ENCODE measurements at regions not wholly inside any gene's neighbourhood (a gene's known extent, or its start where the extent isn't known, plus 50 kb on each side); places are given as distances from the start of the nearest gene placed in this dataset.

- TF ChIP-seq ZFP30 (CRISPR knock-in tag; IDR thresholded peaks at IDR 0.05) (no peak), ARNTL (CRISPR knock-in tag; IDR thresholded peaks at IDR 0.05; ENCODE audit: borderline replicate concordance, low read depth) (no peak), TCF4 (CRISPR knock-in tag; IDR thresholded peaks at IDR 0.05; ENCODE audit: borderline replicate concordance) (no peak), RARB (CRISPR knock-in tag; IDR thresholded peaks at IDR 0.05) (no peak), CSDC2 (CRISPR knock-in tag; IDR thresholded peaks at IDR 0.05) (no peak), ISL1 (CRISPR knock-in tag; IDR thresholded peaks at IDR 0.05) (no peak), ZFP3 (CRISPR knock-in tag; IDR thresholded peaks at IDR 0.05) (no peak)
- TF ChIP-seq, protein P1, sequence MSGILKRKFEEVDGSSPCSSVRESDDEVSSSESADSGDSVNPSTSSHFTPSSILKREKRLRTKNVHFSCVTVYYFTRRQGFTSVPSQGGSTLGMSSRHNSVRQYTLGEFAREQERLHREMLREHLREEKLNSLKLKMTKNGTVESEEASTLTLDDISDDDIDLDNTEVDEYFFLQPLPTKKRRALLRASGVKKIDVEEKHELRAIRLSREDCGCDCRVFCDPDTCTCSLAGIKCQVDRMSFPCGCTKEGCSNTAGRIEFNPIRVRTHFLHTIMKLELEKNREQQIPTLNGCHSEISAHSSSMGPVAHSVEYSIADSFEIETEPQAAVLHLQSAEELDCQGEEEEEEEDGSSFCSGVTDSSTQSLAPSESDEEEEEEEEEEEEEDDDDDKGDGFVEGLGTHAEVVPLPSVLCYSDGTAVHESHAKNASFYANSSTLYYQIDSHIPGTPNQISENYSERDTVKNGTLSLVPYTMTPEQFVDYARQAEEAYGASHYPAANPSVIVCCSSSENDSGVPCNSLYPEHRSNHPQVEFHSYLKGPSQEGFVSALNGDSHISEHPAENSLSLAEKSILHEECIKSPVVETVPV (CRISPR knock-in tag; IDR thresholded peaks at IDR 0.05): no peak
- TF ChIP-seq, protein P2, sequence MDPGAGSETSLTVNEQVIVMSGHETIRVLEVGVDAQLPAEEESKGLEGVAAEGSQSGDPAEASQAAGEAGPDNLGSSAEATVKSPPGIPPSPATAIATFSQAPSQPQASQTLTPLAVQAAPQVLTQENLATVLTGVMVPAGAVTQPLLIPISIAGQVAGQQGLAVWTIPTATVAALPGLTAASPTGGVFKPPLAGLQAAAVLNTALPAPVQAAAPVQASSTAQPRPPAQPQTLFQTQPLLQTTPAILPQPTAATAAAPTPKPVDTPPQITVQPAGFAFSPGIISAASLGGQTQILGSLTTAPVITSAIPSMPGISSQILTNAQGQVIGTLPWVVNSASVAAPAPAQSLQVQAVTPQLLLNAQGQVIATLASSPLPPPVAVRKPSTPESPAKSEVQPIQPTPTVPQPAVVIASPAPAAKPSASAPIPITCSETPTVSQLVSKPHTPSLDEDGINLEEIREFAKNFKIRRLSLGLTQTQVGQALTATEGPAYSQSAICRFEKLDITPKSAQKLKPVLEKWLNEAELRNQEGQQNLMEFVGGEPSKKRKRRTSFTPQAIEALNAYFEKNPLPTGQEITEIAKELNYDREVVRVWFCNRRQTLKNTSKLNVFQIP (CRISPR knock-in tag; IDR thresholded peaks at IDR 0.05; ENCODE audit: borderline replicate concordance, low read depth): no peak
- TF ChIP-seq, protein P3, sequence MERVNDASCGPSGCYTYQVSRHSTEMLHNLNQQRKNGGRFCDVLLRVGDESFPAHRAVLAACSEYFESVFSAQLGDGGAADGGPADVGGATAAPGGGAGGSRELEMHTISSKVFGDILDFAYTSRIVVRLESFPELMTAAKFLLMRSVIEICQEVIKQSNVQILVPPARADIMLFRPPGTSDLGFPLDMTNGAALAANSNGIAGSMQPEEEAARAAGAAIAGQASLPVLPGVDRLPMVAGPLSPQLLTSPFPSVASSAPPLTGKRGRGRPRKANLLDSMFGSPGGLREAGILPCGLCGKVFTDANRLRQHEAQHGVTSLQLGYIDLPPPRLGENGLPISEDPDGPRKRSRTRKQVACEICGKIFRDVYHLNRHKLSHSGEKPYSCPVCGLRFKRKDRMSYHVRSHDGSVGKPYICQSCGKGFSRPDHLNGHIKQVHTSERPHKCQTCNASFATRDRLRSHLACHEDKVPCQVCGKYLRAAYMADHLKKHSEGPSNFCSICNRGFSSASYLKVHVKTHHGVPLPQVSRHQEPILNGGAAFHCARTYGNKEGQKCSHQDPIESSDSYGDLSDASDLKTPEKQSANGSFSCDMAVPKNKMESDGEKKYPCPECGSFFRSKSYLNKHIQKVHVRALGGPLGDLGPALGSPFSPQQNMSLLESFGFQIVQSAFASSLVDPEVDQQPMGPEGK (CRISPR knock-in tag; IDR thresholded peaks at IDR 0.05; ENCODE audit: borderline replicate concordance): no peak
Observed at GRCh38 chr15:96551722-96552121, 221.2 kb downstream of the NR2F2 start.

Data from SK-N-SH treated with all-trans-retinoic acid at 6 μM for 48 hours (cell line).